Prostate gland (tissue), 2 donors: ENCODE measurements at regions not wholly inside any gene's neighbourhood (a gene's known extent, or its start where the extent isn't known, plus 50 kb on each side); places are given as distances from the start of the nearest gene placed in this dataset.

ENCODE experiments used
- DNase-seq: peaks from one replicate; pipeline ENCODE4 v3.0.0-alpha.2; 2019; ENCODE audit warnings: low spot score
- H3K27ac ChIP-seq, 2 donors: fragments of 200-600 bp; sonication (generic); 2 replicates each; pipeline ENCODE4 v1.5.1; 2017 to 2019
- H3K27me3 ChIP-seq: fragments of 200-600 bp; sonication (generic); replicated peaks from 2 replicates; pipeline ENCODE4 v1.5.1; 2019; ENCODE audit not compliant: insufficient read depth
- H3K36me3 ChIP-seq, 2 donors: fragments of 200-600 bp; sonication (generic); 1 replicate in 1 of 2; 2 replicates in 1 of 2; pipeline versions ENCODE4 v1.5.1 to v1.8.1; 2017 to 2019
- H3K4me1 ChIP-seq: fragments of 200-600 bp; sonication (generic); replicated peaks from 2 replicates; pipeline ENCODE4 v1.5.1; 2019
- H3K4me3 ChIP-seq, 2 donors: fragments of 200-600 bp; sonication (generic); 2 replicates each; pipeline ENCODE4 v1.5.1; 2017 to 2019
- H3K9me3 ChIP-seq: fragments of 200-600 bp; sonication (generic); 2 replicates; pipeline ENCODE4 v1.5.1; 2017
- POLR2A ChIP-seq: fragments of 450-650 bp; IDR thresholded peaks from one replicate; pipeline ENCODE4 v1.6.1; 2016; ENCODE audit warnings: antibody characterized with exemption, mild to moderate bottlenecking
- POLR2AphosphoS5 ChIP-seq: sonication (generic); formaldehyde crosslinking; IDR thresholded peaks from one replicate; pipeline ENCODE4 v1.6.1; 2017; ENCODE audit warnings: antibody characterized with exemption
- WGBS: methylation state at CpG from one replicate; pipeline ENCODE4 v1.1.5; 2018; 5-methylcytosine and 5-hydroxymethylcytosine counted together
- intact Hi-C: fragments of 100-400 bp; cut with DNase I; formaldehyde crosslinking; loops from one replicate; pipeline ENCODE4 v1.14.2; 2022
- TF ChIP-seq, protein P1 (sequence below), 4 experiments: fragments of 200-600 bp in 2 of 4; fragments of 450-650 bp in 2 of 4; sonication (generic) in 2 of 4; IDR thresholded peaks; 1 replicate in 3 of 4; 2 replicates in 1 of 4; pipeline ENCODE4 v1.5.1; 2016 to 2019; ENCODE audit warnings: antibody characterized with exemption in 4 of 4, mild to moderate bottlenecking in 2 of 4, moderate library complexity in 2 of 4

DNA sequence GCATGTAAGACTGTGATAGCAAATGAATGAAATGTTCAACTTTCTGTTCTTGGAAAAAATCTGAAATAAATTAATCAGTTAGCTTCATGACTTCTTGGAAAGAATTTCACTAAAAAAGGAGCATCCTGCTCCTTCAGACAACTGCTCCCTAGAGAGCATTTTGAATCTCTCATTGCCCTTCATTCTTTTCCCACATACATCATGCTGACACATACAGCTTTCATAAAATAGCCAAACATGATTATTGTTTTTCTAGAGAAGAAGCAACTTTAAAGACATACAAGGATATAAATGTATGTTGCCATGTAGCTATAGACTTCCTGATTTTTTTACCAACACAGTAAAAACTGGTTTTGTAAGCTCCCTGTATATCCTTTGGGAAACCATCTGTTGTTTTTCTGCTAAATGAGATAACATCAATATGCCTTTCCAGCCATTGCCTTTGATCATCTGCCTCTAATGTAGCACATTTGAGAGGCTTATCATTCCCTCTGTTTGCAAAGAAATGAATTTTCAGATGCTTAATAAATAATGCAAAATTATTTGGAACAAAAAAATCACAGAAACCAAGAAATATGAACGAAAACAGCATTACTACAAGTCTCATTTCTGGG lies 248.2 kb upstream of the GPR149 start:
- intact Hi-C loops: no loop called here
- Histone ChIP-seq H3K27me3 (no peaks in the 10 kb centered on the region), H3K36me3 (no peaks in the 10 kb centered on the region), H3K4me3 (no peak overlapping the region), H3K4me1 (no peaks in the 10 kb centered on the region), H3K27ac (no peak overlapping the region), H3K9me3 (no peaks in the 10 kb centered on the region)
- 59% methylated on average over 1 of the region's 1 CpG for WGBS
- no peak for DNase-seq
- no peak for TF ChIP-seq POLR2A
- TF ChIP-seq POLR2AphosphoS5: no peak
- TF ChIP-seq, protein P1, sequence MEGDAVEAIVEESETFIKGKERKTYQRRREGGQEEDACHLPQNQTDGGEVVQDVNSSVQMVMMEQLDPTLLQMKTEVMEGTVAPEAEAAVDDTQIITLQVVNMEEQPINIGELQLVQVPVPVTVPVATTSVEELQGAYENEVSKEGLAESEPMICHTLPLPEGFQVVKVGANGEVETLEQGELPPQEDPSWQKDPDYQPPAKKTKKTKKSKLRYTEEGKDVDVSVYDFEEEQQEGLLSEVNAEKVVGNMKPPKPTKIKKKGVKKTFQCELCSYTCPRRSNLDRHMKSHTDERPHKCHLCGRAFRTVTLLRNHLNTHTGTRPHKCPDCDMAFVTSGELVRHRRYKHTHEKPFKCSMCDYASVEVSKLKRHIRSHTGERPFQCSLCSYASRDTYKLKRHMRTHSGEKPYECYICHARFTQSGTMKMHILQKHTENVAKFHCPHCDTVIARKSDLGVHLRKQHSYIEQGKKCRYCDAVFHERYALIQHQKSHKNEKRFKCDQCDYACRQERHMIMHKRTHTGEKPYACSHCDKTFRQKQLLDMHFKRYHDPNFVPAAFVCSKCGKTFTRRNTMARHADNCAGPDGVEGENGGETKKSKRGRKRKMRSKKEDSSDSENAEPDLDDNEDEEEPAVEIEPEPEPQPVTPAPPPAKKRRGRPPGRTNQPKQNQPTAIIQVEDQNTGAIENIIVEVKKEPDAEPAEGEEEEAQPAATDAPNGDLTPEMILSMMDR (IDR thresholded peaks at IDR 0.05): no peak

DNA sequence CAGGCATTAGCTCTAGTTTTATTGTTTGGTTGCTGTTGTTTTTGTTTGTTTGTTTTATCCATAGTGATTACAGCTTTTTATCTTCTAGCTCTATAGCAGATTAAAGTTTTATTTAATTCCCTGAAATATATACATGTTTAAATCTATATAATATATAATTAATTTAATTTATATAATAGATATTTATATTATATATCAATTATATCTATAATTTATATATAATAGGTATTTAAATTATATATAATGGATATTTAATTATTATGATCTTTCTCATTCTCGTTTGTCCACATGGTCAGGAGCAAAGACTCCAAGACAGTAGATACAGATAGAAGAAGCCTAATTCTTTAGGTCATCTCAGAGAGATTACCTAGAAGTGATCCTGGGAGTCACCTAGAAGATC lies 238.8 kb upstream of the GPR149 start:
- Histone ChIP-seq H3K4me3 (no peak overlapping the region), H3K36me3 (no peaks in the 10 kb centered on the region), H3K9me3 (no peaks in the 10 kb centered on the region), H3K27ac (no peak overlapping the region), H3K4me1 (no peaks in the 10 kb centered on the region), H3K27me3 (no peaks in the 10 kb centered on the region)
- DNase-seq: no peak
- TF ChIP-seq POLR2A (no peak), POLR2AphosphoS5 (no peak)
- TF ChIP-seq, protein P1 (IDR thresholded peaks at IDR 0.05): no peak
- intact Hi-C loops: no loop called here
- WGBS: 91% methylated on average over 1 of the region's 1 CpG

DNA sequence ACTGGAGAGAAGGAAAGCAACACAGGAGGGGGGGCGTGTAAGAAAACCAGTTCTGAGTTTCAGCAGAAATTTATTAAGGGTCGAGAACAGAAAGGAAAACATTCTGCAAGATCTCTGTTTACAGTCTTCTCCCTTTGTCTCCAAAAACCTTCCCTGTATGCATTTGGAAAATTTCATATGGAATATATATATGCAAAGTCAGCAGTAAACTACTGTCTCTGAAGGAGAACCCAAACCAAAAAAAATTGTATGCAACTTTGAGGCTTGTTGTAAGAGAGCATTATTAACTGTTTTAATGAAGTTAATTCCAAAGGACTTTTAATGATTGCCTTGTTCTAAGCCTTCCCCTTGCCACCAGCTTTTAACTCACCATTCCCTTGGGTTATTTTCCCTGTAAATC lies 238.2 kb upstream of the GPR149 start:
- H3K4me3 ChIP-seq: no peak overlapping the region
- H3K27ac ChIP-seq: no peak overlapping the region
- H3K36me3 ChIP-seq: no peaks in the 10 kb centered on the region
- TF ChIP-seq POLR2A (no peak), POLR2AphosphoS5 (no peak)
- TF ChIP-seq, protein P1 (IDR thresholded peaks at IDR 0.05): no peak
- H3K9me3 ChIP-seq: no peaks in the 10 kb centered on the region
- no peaks in the 10 kb centered on the region for H3K27me3 ChIP-seq
- no peak for DNase-seq
- intact Hi-C loops: no loop called here
- WGBS: 35% methylated on average over 2 of the region's 2 CpGs
- H3K4me1 ChIP-seq: no peaks in the 10 kb centered on the region

DNA sequence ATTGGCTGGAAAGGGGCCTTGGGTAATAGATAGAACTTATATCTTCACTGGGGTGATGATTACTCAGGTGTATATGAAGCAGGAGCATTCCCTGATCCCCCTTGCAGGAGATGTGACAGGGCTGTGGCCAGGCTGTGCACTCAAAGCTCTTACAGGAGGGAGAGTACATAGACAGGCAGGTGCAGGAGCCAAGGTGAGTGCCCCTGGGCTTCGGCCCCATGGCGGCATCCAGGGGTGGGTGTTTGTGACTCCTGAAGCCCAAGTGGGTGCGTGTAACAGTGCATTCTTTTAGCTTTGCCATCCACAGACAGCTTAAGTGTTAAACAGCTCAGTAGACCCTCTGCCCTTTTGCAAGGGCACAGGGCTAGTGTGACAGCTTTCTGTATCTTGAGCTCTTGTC lies 236.6 kb upstream of the GPR149 start:
- Histone ChIP-seq H3K27ac (no peak overlapping the region), H3K4me3 (no peak overlapping the region), H3K27me3 (no peaks in the 10 kb centered on the region), H3K36me3 (no peaks in the 10 kb centered on the region), H3K4me1 (no peaks in the 10 kb centered on the region), H3K9me3 (no peaks in the 10 kb centered on the region)
- intact Hi-C loops: no loop called here
- no peak for DNase-seq
- 98% methylated on average over 3 of the region's 3 CpGs for WGBS
- TF ChIP-seq, protein P1 (IDR thresholded peaks at IDR 0.05): no peak
- TF ChIP-seq POLR2AphosphoS5 (no peak), POLR2A (no peak)

DNA sequence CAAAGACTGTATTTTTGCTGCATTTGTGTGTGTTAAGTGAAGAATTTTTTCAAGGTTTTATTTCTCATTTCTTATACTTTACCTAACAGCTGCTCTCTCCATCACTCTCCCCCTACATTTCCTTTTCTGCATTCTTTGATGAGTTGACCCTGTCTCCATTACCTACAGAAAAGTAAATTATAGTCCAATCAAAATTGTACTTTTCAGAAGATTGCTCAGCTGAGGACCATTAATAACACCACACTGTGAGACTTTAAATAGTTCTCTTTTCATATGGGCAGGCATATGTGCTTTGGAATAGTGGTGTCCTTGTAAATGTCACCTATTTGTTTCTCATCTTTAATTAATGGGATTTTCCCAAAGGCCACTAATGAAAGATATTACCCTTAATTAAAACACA lies 234.7 kb upstream of the GPR149 start:
- DNase-seq: no peak
- Histone ChIP-seq H3K27me3 (no peaks in the 10 kb centered on the region), H3K4me1 (no peaks in the 10 kb centered on the region), H3K4me3 (no peak overlapping the region), H3K36me3 (no peaks in the 10 kb centered on the region), H3K9me3 (no peaks in the 10 kb centered on the region), H3K27ac (no peak overlapping the region)
- TF ChIP-seq, protein P1 (IDR thresholded peaks at IDR 0.05): no peak
- no peak for TF ChIP-seq POLR2AphosphoS5
- TF ChIP-seq POLR2A: no peak
- intact Hi-C loops: no loop called here
